GM23338 (cell line): ENCODE measurements at regions not wholly inside any gene's neighbourhood (a gene's known extent, or its start where the extent isn't known, plus 50 kb on each side); places are given as distances from the start of the nearest gene placed in this dataset.

Experiments used
- ATAC-seq: fragments of 200-7000 bp; cut with Tn5 transposase; 3 replicates; pipeline ENCODE4 v1.9.1; 2020
- DNase-seq: peaks from one replicate; pipeline ENCODE4 v3.0.0-alpha.2; 2015; ENCODE audit warnings: low spot score
- H2AFZ ChIP-seq: fragments of 200-600 bp; sonication (generic); 2 replicates; pipeline ENCODE4 v1.8.0; 2016; ENCODE audit warnings: antibody characterized with exemption, mild to moderate bottlenecking, moderate library complexity
- H3F3A ChIP-seq: fragments of 200-600 bp; sonication (generic); replicated peaks from 2 replicates; pipeline ENCODE4 v1.8.0; 2017; ENCODE audit warnings: antibody characterized with exemption, mixed run types, low read depth
- H3K27ac ChIP-seq: fragments of 200-600 bp; sonication (generic); 2 replicates; pipeline ENCODE4 v1.6.1; 2016; ENCODE audit warnings: low read depth
- H3K27me3 ChIP-seq: fragments of 200-600 bp; sonication (generic); 2 replicates; pipeline ENCODE4 v1.8.0; 2016; ENCODE audit warnings: mild to moderate bottlenecking, mixed run types, moderate library complexity; ENCODE audit not compliant: insufficient read depth
- H3K36me3 ChIP-seq: fragments of 200-600 bp; sonication (generic); 2 replicates; pipeline ENCODE4 v1.8.0; 2016; ENCODE audit warnings: mild to moderate bottlenecking; ENCODE audit not compliant: insufficient read depth
- H3K4me1 ChIP-seq: fragments of 200-600 bp; sonication (generic); 2 replicates; pipeline ENCODE4 v1.8.0; 2016; ENCODE audit warnings: mild to moderate bottlenecking, moderate library complexity; ENCODE audit not compliant: insufficient read depth
- H3K4me2 ChIP-seq: fragments of 200-600 bp; sonication (generic); 2 replicates; pipeline ENCODE4 v1.7.1; 2017; ENCODE audit warnings: mixed run types
- H3K4me3 ChIP-seq: fragments of 200-600 bp; sonication (generic); 2 replicates; pipeline ENCODE4 v1.6.1; 2016; ENCODE audit warnings: mixed run types
- H3K79me2 ChIP-seq: fragments of 200-600 bp; sonication (generic); replicated peaks from 2 replicates; pipeline ENCODE4 v1.8.0; 2017; ENCODE audit warnings: mild to moderate bottlenecking; ENCODE audit not compliant: insufficient read depth
- H3K9me2 ChIP-seq: fragments of 200-600 bp; sonication (generic); 2 replicates; pipeline ENCODE4 v1.8.0; 2017; ENCODE audit not compliant: insufficient read depth
- H4K20me1 ChIP-seq: fragments of 200-600 bp; sonication (generic); replicated peaks from 2 replicates; pipeline ENCODE4 v1.8.0; 2017; ENCODE audit warnings: mild to moderate bottlenecking; ENCODE audit not compliant: insufficient read depth
- H3K27ac Mint-ChIP-seq: 2 replicates; pipeline ENCODE4 v1.8.0; 2020; ENCODE audit warnings: inconsistent platforms, mild to moderate bottlenecking, moderate library complexity, mixed read lengths
- H3K27me3 Mint-ChIP-seq: 3 replicates; pipeline ENCODE4 v1.8.0; 2022; ENCODE audit warnings: low read depth, mild to moderate bottlenecking, moderate library complexity, mixed read lengths, inconsistent platforms; ENCODE audit not compliant: insufficient read depth, poor library complexity
- H3K36me3 Mint-ChIP-seq: 3 replicates; pipeline ENCODE4 v1.8.0; 2021; ENCODE audit warnings: low read depth, mild to moderate bottlenecking, inconsistent platforms, moderate library complexity, mixed read lengths
- H3K4me1 Mint-ChIP-seq: 3 replicates; pipeline ENCODE4 v1.8.0; 2020; ENCODE audit warnings: mild to moderate bottlenecking, inconsistent platforms, mixed read lengths
- H3K4me3 Mint-ChIP-seq: 3 replicates; pipeline ENCODE4 v1.8.0; 2021; ENCODE audit warnings: moderate library complexity, mild to moderate bottlenecking, inconsistent platforms, mixed read lengths
- H3K9me3 Mint-ChIP-seq: 3 replicates; pipeline ENCODE4 v1.8.0; 2020; ENCODE audit warnings: moderate library complexity, mild to moderate bottlenecking, inconsistent platforms, mixed read lengths
- CREB1 ChIP-seq: fragments of 250-450 bp; sonication (Bioruptor Pico); IDR thresholded peaks from 2 replicates; pipeline ENCODE4 v1.5.0; 2020; ENCODE audit warnings: low read depth, mild to moderate bottlenecking, moderate library complexity
- CTCF ChIP-seq, 2 experiments: fragments of 200-600 bp in 1 of 2; sonication (generic) in 1 of 2; conservative IDR thresholded peaks; 2 replicates each; pipeline versions ENCODE4 v1.5.1 to v1.6.1; 2016 to 2017; ENCODE audit warnings: antibody characterized with exemption in 2 of 2, low read depth in 2 of 2, mild to moderate bottlenecking in 2 of 2, moderate library complexity in 1 of 2
- ETS1 ChIP-seq: IDR thresholded peaks from 2 replicates; pipeline ENCODE4 v1.6.1; 2016; ENCODE audit warnings: antibody characterized with exemption
- EZH2 ChIP-seq: fragments of 200-600 bp; sonication (generic); IDR thresholded peaks from one replicate; pipeline ENCODE4 v1.8.0; 2017; ENCODE audit warnings: antibody characterized with exemption, mild to moderate bottlenecking, low read depth; ENCODE audit not compliant: unreplicated experiment
- EZH2phosphoT487 ChIP-seq: fragments of 200-600 bp; sonication (generic); IDR thresholded peaks from one replicate; pipeline ENCODE4 v1.8.1; 2018; ENCODE audit warnings: antibody characterized with exemption; ENCODE audit not compliant: unreplicated experiment
- JUNB ChIP-seq: IDR thresholded peaks from one replicate; pipeline ENCODE4 v1.6.1; 2016; ENCODE audit warnings: antibody characterized with exemption; ENCODE audit not compliant: unreplicated experiment
- NANOG ChIP-seq: IDR thresholded peaks from 2 replicates; pipeline ENCODE4 v1.6.1; 2016; ENCODE audit warnings: antibody characterized with exemption, borderline replicate concordance
- POLR2AphosphoS5 ChIP-seq: IDR thresholded peaks from 2 replicates; pipeline ENCODE4 v1.6.1; 2016; ENCODE audit warnings: antibody characterized with exemption, low read depth
- REST ChIP-seq: IDR thresholded peaks from one replicate; pipeline ENCODE4 v1.6.1; 2018; ENCODE audit warnings: antibody characterized with exemption; ENCODE audit not compliant: unreplicated experiment
- STAT1 ChIP-seq: IDR thresholded peaks from one replicate; pipeline ENCODE4 v1.6.1; 2016; ENCODE audit warnings: antibody characterized with exemption; ENCODE audit not compliant: unreplicated experiment
- ZNF114 ChIP-seq: fragments of 250-450 bp; sonication (Bioruptor Pico); IDR thresholded peaks from 2 replicates; pipeline ENCODE4 v1.5.0; 2020; ENCODE audit warnings: mild to moderate bottlenecking, moderate library complexity
- ZNF331 ChIP-seq: fragments of 250-450 bp; sonication (Bioruptor Pico); IDR thresholded peaks from 2 replicates; pipeline ENCODE4 v1.5.0; 2020; ENCODE audit warnings: low read depth, mild to moderate bottlenecking, moderate library complexity
- ZNF462 ChIP-seq: fragments of 250-450 bp; sonication (Bioruptor Pico); IDR thresholded peaks from 2 replicates; pipeline ENCODE4 v1.5.0; 2020; ENCODE audit warnings: mild to moderate bottlenecking, moderate library complexity

- peaks cover 15% of the 10 kb centered on the region for H3K27me3 Mint-ChIP-seq
- peaks cover 4% of the 10 kb centered on the region; the same call in 1 of the 2 replicates for H3F3A ChIP-seq
- H3K4me3 Mint-ChIP-seq = no peak overlapping the region
- H3K27me3 ChIP-seq = no peaks in the 10 kb centered on the region
- peaks cover 58% of the 10 kb centered on the region for H3K4me1 Mint-ChIP-seq
- no peak for ATAC-seq
- H3K9me3 Mint-ChIP-seq = no peaks in the 10 kb centered on the region
- no peaks in the 10 kb centered on the region for H3K36me3 ChIP-seq
- no peak overlapping the region for H3K27ac ChIP-seq
- peaks cover 61% of the 10 kb centered on the region for H3K4me1 ChIP-seq
- no peaks in the 10 kb centered on the region for H4K20me1 ChIP-seq
- H3K79me2 ChIP-seq = no peaks in the 10 kb centered on the region
- no peak for TF ChIP-seq JUNB
- no peak for TF ChIP-seq REST
- no peak for TF ChIP-seq ETS1
- no peak for TF ChIP-seq ZNF114 (CRISPR knock-in tag)
- no peak for TF ChIP-seq CREB1 (CRISPR knock-in tag)
- TF ChIP-seq NANOG = no peak
- no peak for TF ChIP-seq EZH2phosphoT487
- no peak for TF ChIP-seq CTCF (conservative IDR thresholded peaks at IDR 0.05; ENCODE audit: low read depth in 2 of 2)
- no peak for TF ChIP-seq EZH2
- TF ChIP-seq ZNF462 (CRISPR knock-in tag) = no peak
- TF ChIP-seq STAT1 = no peak
- no peak for TF ChIP-seq ZNF331 (CRISPR knock-in tag)
- TF ChIP-seq POLR2AphosphoS5 = no peak
- H3K9me2 ChIP-seq = no peaks in the 10 kb centered on the region
- no peak overlapping the region for H2AFZ ChIP-seq
- DNase-seq = no peak
- H3K36me3 Mint-ChIP-seq = no peaks in the 10 kb centered on the region
- no peak overlapping the region for H3K4me3 ChIP-seq
- H3K4me2 ChIP-seq = no peak overlapping the region
- H3K27ac Mint-ChIP-seq = no peak overlapping the region
These were observed 172.9 kb upstream of the MCHR2 start for GRCh38 chr6:100166956-100167355.
